SK-N-MC (cell line): ENCODE measurements at regions not wholly inside any gene's neighbourhood (a gene's known extent, or its start where the extent isn't known, plus 50 kb on each side); places are given as distances from the start of the nearest gene placed in this dataset.
"Not testable (repeated sequence)": the region's sequence is repeated elsewhere in the genome, so short reads cannot be mapped to it uniquely, and the experiment has no call there.

Experiments used
- DNase-seq: peaks from one replicate; pipeline ENCODE4 v3.0.0-alpha.2; 2011; ENCODE audit warnings: low read depth, low spot score
- H3K27ac ChIP-seq: fragments of 200-600 bp; sonication (generic); 2 replicates; pipeline ENCODE4 v1.5.1; 2016; ENCODE audit warnings: mixed run types
- H3K36me3 ChIP-seq: fragments of 200-600 bp; sonication (generic); 2 replicates; pipeline ENCODE4 v1.6.1; 2017; ENCODE audit warnings: antibody characterized with exemption, low read length, mixed read lengths; ENCODE audit not compliant: insufficient read depth
- H3K4me3 ChIP-seq: fragments of 200-600 bp; sonication (generic); 2 replicates; pipeline ENCODE4 v1.5.1; 2016
- H3K9ac ChIP-seq: fragments of 200-600 bp; sonication (generic); 2 replicates; pipeline ENCODE4 v1.8.0; 2017; ENCODE audit warnings: mixed run types, mixed read lengths; ENCODE audit not compliant: insufficient read length
- H3K9me3 ChIP-seq: fragments of 200-600 bp; sonication (generic); 2 replicates; pipeline ENCODE4 v1.6.1; 2017; ENCODE audit warnings: low read depth, mild to moderate bottlenecking, antibody characterized with exemption, low read length, moderate library complexity, mixed read lengths
- EZH2 ChIP-seq: fragments of 200-600 bp; sonication (generic); IDR thresholded peaks from one replicate; pipeline ENCODE4 v1.6.1; 2017; ENCODE audit warnings: antibody characterized with exemption
- FOXP2 ChIP-seq: optimal IDR thresholded peaks from 2 replicates; pipeline ENCODE3; 2011; ENCODE audit warnings: mild to moderate bottlenecking, moderate library complexity; ENCODE audit not compliant: insufficient read depth; ENCODE audit errors: extremely low read length, control extremely low read depth
- POLR2AphosphoS5 ChIP-seq: IDR thresholded peaks from 2 replicates; pipeline ENCODE4 v1.6.1; 2012; ENCODE audit warnings: mild to moderate bottlenecking, low read depth, low read length, borderline replicate concordance

GRCh38 chr11:129740125-129740719 lies 75.4 kb upstream of the TMEM45B start:
- no peak for DNase-seq
- Histone ChIP-seq H3K4me3 (no peak overlapping the region), H3K36me3 (no peaks in the 10 kb centered on the region), H3K27ac (no peak overlapping the region), H3K9ac (no peak overlapping the region), H3K9me3 (no peaks in the 10 kb centered on the region)
- no peak for TF ChIP-seq FOXP2
- TF ChIP-seq POLR2AphosphoS5: no peak
- no peak for TF ChIP-seq EZH2

GRCh38 chr11:129743112-129743815 lies 72.4 kb upstream of the TMEM45B start:
- no peak for DNase-seq
- H3K36me3 ChIP-seq: no peaks in the 10 kb centered on the region
- H3K4me3 ChIP-seq: no peak overlapping the region
- no peaks in the 10 kb centered on the region for H3K9me3 ChIP-seq
- no peak for TF ChIP-seq EZH2
- TF ChIP-seq FOXP2: no peak
- TF ChIP-seq POLR2AphosphoS5: no peak
- no peak overlapping the region for H3K9ac ChIP-seq
- H3K27ac ChIP-seq: no peak overlapping the region

GRCh38 chr11:129747071-129747470 lies 68.6 kb upstream of the TMEM45B start:
- Histone ChIP-seq H3K27ac (no peak overlapping the region), H3K36me3 (no peaks in the 10 kb centered on the region), H3K4me3 (no peak overlapping the region), H3K9ac (no peak overlapping the region), H3K9me3 (no peaks in the 10 kb centered on the region)
- no peak for DNase-seq
- TF ChIP-seq FOXP2 (no peak), EZH2 (no peak), POLR2AphosphoS5 (no peak)

- DNase-seq: no peak
- Histone ChIP-seq H3K36me3 (no peaks in the 10 kb centered on the region), H3K27ac (no peak overlapping the region), H3K4me3 (no peak overlapping the region), H3K9me3 (no peaks in the 10 kb centered on the region), H3K9ac (no peak overlapping the region)
- TF ChIP-seq FOXP2: no peak
- no peak for TF ChIP-seq EZH2
- no peak for TF ChIP-seq POLR2AphosphoS5
Observed at GRCh38 chr11:129749141-129749540, 66.5 kb upstream of the TMEM45B start.

- Histone ChIP-seq H3K4me3 (peak overlapping the region; percentile 70), H3K27ac (no peak overlapping the region), H3K9me3 (no peaks in the 10 kb centered on the region), H3K9ac (no peak overlapping the region), H3K36me3 (no peaks in the 10 kb centered on the region)
- TF ChIP-seq EZH2: no peak
- no peak for TF ChIP-seq FOXP2
- TF ChIP-seq POLR2AphosphoS5: no peak
- DNase-seq: peak; percentile 35
Observed at GRCh38 chr11:129750343-129751292, 65.0 kb upstream of the TMEM45B start.

GRCh38 chr11:129751511-129751910 lies 64.1 kb upstream of the TMEM45B start:
- TF ChIP-seq FOXP2: no peak
- no peak for TF ChIP-seq POLR2AphosphoS5
- TF ChIP-seq EZH2: no peak
- H3K4me3 ChIP-seq: no peak overlapping the region
- no peak overlapping the region for H3K9ac ChIP-seq
- H3K27ac ChIP-seq: no peak overlapping the region
- DNase-seq: no peak
- no peaks in the 10 kb centered on the region for H3K36me3 ChIP-seq
- H3K9me3 ChIP-seq: no peaks in the 10 kb centered on the region

- not testable (repeated sequence) for H3K9ac ChIP-seq, H3K9me3 ChIP-seq, H3K4me3 ChIP-seq, H3K36me3 ChIP-seq, DNase-seq, H3K27ac ChIP-seq
Observed at GRCh38 chr11:129763569-129763968, 52.1 kb upstream of the TMEM45B start.

DNA sequence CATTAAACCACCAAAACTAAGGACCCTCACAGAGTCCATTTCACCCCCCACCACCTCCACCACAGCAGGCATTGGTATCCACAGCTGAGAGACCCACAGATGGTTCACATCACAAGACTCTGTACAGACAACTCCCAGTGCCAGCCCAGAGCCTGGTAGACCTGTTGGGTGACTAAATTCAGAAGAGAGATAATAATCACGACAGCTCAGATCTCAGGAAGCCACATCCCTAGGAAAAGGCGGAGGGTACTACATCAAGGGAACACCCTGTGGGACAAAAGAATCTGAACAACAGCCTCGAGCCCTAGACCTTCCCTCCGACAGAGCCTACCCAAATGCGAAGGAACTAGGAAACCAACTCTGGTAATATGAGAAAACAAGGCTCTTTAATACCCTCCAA lies 51.4 kb upstream of the TMEM45B start:
- DNase-seq, H3K9me3 ChIP-seq, H3K4me3 ChIP-seq, H3K9ac ChIP-seq, H3K36me3 ChIP-seq, H3K27ac ChIP-seq: not testable (repeated sequence)
